ENCODE measurements at regions not wholly inside any gene's neighbourhood (a gene's known extent, or its start where the extent isn't known, plus 50 kb on each side); places are given as distances from the start of the nearest gene placed in this dataset.
"Not testable (repeated sequence)": the region's sequence is repeated elsewhere in the genome, so short reads cannot be mapped to it uniquely, and the experiment has no call there.

DNA sequence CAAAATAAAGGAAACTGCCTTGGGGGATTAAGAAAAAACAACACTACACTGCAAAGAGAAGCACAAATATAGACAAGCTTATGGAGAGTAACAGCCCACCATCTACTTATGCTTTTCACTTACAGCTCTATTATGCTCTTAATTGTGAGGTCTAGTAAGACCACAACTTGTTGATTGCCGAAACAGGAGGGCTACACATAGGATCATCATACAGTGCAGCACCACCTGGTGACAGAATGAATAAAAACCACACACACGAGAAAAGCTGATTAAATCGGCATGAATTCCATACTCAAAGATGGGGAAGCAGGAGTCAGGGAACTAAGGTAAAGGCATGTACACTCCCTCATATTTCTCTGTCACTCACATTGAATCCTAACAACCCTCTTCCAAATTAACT is 259.2 kb downstream of the IKZF2 start:
- no peak for DNase-seq (ENCODE audit: low spot score)
- Histone ChIP-seq H3K4me3 (no peak overlapping the region), H3K9me3 (no peaks in the 10 kb centered on the region), H3K27me3 (replicated peaks; ENCODE audit: insufficient read depth) (no peaks in the 10 kb centered on the region), H3K36me3 (no peaks in the 10 kb centered on the region), H3K27ac (no peak overlapping the region), H3K4me1 (replicated peaks) (no peaks in the 10 kb centered on the region)
- no peak for TF ChIP-seq POLR2A (IDR thresholded peaks at IDR 0.05)
- TF ChIP-seq, protein P1, sequence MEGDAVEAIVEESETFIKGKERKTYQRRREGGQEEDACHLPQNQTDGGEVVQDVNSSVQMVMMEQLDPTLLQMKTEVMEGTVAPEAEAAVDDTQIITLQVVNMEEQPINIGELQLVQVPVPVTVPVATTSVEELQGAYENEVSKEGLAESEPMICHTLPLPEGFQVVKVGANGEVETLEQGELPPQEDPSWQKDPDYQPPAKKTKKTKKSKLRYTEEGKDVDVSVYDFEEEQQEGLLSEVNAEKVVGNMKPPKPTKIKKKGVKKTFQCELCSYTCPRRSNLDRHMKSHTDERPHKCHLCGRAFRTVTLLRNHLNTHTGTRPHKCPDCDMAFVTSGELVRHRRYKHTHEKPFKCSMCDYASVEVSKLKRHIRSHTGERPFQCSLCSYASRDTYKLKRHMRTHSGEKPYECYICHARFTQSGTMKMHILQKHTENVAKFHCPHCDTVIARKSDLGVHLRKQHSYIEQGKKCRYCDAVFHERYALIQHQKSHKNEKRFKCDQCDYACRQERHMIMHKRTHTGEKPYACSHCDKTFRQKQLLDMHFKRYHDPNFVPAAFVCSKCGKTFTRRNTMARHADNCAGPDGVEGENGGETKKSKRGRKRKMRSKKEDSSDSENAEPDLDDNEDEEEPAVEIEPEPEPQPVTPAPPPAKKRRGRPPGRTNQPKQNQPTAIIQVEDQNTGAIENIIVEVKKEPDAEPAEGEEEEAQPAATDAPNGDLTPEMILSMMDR (IDR thresholded peaks at IDR 0.05): no peak
- TF ChIP-seq POLR2AphosphoS5 (IDR thresholded peaks at IDR 0.05): no peak
- 50% methylated on average over 3 of the region's 3 CpGs for WGBS
- intact Hi-C loops (cut with DNase I): no loop called here

DNA sequence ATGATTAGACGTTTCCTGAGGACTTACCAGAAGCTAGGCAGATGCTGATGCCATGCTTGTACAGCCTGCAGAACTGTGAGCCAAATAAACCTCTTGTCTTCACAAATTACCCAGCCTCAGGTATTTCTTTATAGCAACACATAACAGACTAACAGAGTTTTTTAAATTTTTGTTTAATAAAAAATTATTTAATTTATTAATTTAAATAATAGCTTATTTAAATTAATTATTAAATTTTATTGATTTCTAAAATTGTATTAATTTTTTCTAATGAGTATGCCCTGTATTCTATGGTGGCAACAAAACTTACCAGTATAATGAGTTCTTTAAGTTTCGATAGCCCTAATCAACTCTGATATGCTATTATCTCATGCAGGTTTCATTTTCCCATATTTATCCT is 259.8 kb downstream of the IKZF2 start:
- Histone ChIP-seq H3K4me1 (replicated peaks) (no peaks in the 10 kb centered on the region), H3K4me3 (no peak overlapping the region), H3K27me3 (replicated peaks; ENCODE audit: insufficient read depth) (no peaks in the 10 kb centered on the region), H3K9me3 (no peaks in the 10 kb centered on the region), H3K27ac (no peak overlapping the region), H3K36me3 (no peaks in the 10 kb centered on the region)
- WGBS: 86% methylated on average over 2 of the region's 2 CpGs
- no peak for TF ChIP-seq POLR2AphosphoS5 (IDR thresholded peaks at IDR 0.05)
- no peak for TF ChIP-seq POLR2A (IDR thresholded peaks at IDR 0.05)
- TF ChIP-seq, protein P1 (IDR thresholded peaks at IDR 0.05): no peak
- no peak for DNase-seq (ENCODE audit: low spot score)
- intact Hi-C loops (cut with DNase I): no loop called here

DNA sequence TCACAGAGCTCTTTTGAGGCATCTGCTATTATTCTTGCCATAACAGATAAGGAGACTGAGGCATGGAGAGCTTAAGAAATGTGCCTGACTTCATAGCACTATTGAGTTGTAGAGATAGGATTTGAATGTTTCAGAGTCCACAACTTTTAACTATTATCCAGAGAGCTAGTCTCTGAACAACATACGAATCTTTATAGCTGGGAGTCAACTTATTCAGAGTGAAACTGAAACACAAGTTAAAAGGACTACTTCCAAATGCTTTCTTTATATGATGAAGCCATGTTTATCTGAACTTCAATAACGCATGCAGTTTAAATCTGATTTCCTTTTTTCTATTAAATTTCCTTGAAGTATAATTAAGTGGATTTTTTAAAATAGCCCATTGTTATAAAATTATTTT is 268.8 kb downstream of the IKZF2 start:
- intact Hi-C loops (cut with DNase I): no loop called here
- no peaks in the 10 kb centered on the region for H3K4me1 ChIP-seq (replicated peaks)
- no peak overlapping the region for H3K27ac ChIP-seq
- H3K9me3 ChIP-seq: no peaks in the 10 kb centered on the region
- WGBS: 84% methylated on average over 2 of the region's 2 CpGs
- no peaks in the 10 kb centered on the region for H3K27me3 ChIP-seq (replicated peaks; ENCODE audit: insufficient read depth)
- no peak overlapping the region for H3K4me3 ChIP-seq
- TF ChIP-seq, protein P1 (IDR thresholded peaks at IDR 0.05): no peak
- TF ChIP-seq POLR2AphosphoS5 (IDR thresholded peaks at IDR 0.05) (no peak), POLR2A (IDR thresholded peaks at IDR 0.05) (no peak)
- no peaks in the 10 kb centered on the region for H3K36me3 ChIP-seq
- DNase-seq (ENCODE audit: low spot score): no peak

DNA sequence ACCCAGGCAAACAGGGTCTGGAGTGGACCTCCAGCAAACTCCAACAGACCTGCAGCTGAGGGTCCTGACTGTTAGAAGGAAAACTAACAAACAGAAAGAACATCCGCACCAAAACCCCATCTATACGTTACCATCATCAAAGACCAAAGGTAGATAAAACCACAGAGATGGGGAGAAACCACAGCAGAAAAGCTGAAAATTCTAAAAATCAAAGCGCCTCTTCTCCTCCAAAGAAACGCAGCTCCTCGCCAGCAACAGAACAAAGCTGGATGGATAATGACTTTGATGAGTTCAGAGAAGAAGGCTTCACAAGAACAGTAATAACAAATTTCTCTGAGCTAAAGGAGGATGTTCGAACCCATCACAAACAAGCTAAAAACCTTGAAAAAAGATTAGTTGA is 274.9 kb downstream of the IKZF2 start:
- H3K4me1 ChIP-seq (replicated peaks); H3K4me3 ChIP-seq; intact Hi-C loops (cut with DNase I); H3K9me3 ChIP-seq; H3K27me3 ChIP-seq (replicated peaks; ENCODE audit: insufficient read depth); DNase-seq (ENCODE audit: low spot score); H3K36me3 ChIP-seq; H3K27ac ChIP-seq: not testable (repeated sequence)
- 95% methylated on average over 6 of the region's 6 CpGs for WGBS

DNA sequence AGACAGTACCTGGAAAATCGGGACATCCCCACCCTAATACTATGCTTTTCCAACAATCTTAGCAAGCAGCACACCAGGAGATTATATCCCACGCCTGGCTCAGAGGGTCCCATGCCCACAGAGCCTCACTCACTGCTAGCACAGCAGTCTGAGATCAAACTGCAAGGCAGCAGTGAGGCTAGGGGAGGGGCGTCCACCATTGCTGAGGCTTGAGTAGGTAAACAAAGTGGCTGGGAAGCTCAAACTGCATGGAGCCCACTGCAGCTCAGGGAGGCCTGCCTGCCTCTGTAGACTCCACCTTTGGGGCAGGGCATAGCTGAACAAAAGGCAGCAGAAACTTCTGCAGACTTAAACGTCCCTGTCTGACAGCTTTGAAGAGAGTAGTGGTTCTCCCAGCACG is 275.5 kb downstream of the IKZF2 start:
- H3K27me3 ChIP-seq (replicated peaks; ENCODE audit: insufficient read depth); DNase-seq (ENCODE audit: low spot score); intact Hi-C loops (cut with DNase I); H3K36me3 ChIP-seq; H3K4me3 ChIP-seq; H3K27ac ChIP-seq; H3K9me3 ChIP-seq; H3K4me1 ChIP-seq (replicated peaks): not testable (repeated sequence)
- 91% methylated on average over 5 of the region's 5 CpGs for WGBS

DNA sequence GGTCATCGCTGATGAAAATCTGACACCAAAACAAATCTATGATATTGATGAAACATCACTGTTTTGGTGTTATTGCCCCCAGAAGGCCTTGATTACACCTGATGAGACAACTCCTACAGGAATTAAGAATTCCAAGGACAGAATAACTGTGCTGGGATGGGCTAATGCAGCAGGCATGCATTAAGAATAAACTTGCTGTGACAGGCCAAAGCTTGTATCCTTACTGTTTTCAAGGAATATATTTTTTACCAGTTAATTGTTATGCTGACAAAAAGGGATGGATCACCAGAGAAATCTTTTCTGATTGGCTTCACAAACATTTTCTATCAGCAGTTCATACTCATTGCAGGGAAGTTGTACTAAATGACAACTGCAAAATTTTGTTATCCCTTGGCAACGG is 278.2 kb downstream of the IKZF2 start:
- 93% methylated on average over 2 of the region's 2 CpGs for WGBS
- H3K36me3 ChIP-seq: no peaks in the 10 kb centered on the region
- no peak overlapping the region for H3K4me3 ChIP-seq
- H3K27me3 ChIP-seq (replicated peaks; ENCODE audit: insufficient read depth): no peaks in the 10 kb centered on the region
- H3K9me3 ChIP-seq: no peaks in the 10 kb centered on the region
- no peak for DNase-seq (ENCODE audit: low spot score)
- intact Hi-C loops (cut with DNase I): no loop called here
- TF ChIP-seq POLR2AphosphoS5 (IDR thresholded peaks at IDR 0.05) (no peak), POLR2A (IDR thresholded peaks at IDR 0.05) (no peak)
- TF ChIP-seq, protein P1 (IDR thresholded peaks at IDR 0.05): no peak
- H3K27ac ChIP-seq: no peak overlapping the region
- no peaks in the 10 kb centered on the region for H3K4me1 ChIP-seq (replicated peaks)

Measured in prostate gland (tissue), 2 donors.